ENCODE measurements at regions not wholly inside any gene's neighbourhood (a gene's known extent, or its start where the extent isn't known, plus 50 kb on each side); places are given as distances from the start of the nearest gene placed in this dataset.
"Not testable (repeated sequence)": the region's sequence is repeated elsewhere in the genome, so short reads cannot be mapped to it uniquely, and the experiment has no call there.

GRCh38 chr21:27885296-27885711 lies 918.4 kb upstream of the ADAMTS5 start:
- TF ChIP-seq CTCF (IDR thresholded peaks at IDR 0.05; ENCODE audit: low read depth, low read length, missing control alignments) = no peak
- no peak for DNase-seq (ENCODE audit: extremely low read depth, low read depth)
- no peak overlapping the region for H3K4me3 ChIP-seq (replicated peaks; ENCODE audit: low read depth, low read length)

DNA sequence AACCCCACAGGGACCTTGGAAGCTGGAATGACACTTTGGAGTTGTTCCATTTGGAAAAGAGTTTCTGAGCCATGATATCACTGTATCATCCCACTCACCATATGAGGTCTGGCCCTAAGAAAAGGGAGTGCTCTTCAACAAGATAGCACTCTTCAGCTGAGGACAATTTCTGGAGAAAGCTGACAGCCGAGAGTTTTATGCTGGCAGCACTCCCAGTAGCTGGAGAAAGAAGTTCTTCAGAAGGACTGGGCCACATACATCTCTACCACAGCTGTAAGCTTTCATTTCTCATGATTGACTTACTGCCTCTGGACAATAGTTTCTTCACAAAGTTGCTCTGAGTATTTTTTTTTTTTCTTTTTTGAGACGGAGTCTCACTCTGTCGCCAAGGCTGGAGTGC lies 914.4 kb upstream of the ADAMTS5 start:
- DNase-seq (ENCODE audit: extremely low read depth, low read depth); H3K4me3 ChIP-seq (replicated peaks; ENCODE audit: low read depth, low read length): not testable (repeated sequence)

DNA sequence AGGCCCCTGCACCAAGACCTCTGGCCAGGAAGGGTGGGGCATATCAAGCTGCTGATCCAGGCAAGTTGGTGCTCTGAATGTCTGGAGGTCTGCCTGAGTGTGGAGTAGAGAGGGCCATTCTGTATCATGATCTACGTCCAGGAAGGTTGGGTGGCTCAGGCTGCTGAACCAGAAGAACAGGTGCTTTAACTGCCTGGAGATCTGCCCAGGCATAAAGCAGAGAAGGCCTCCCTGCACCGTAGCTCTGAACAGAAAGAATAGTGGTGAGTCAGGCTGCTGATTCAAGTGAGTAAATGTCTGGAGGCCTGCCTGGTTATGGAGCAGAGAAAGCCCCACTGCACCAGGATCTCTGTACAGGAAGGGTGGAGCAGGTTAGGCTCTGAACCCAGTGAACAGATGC lies 905.5 kb upstream of the ADAMTS5 start:
- DNase-seq (ENCODE audit: extremely low read depth, low read depth); H3K4me3 ChIP-seq (replicated peaks; ENCODE audit: low read depth, low read length): not testable (repeated sequence)

DNA sequence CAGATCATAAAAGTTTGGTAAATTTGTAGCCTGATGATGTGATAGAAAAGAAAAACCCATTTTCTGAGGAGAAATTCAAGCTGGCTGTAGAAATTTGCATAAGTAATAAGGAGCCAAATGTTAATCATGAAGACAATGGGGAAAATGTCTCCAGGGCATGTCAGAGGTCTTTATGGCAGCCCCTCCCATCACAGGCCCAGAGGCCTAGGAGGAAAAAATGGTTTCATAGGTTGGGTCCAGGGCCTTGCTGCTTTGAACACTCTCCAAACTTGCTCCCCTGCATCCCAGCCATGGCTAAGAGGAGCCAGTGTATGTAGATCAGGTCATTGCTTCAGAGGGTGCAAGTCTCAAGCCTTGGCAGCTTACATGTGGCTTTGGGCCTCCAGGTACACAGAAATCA lies 903.9 kb upstream of the ADAMTS5 start:
- H3K4me3 ChIP-seq (replicated peaks; ENCODE audit: low read depth, low read length); DNase-seq (ENCODE audit: extremely low read depth, low read depth): not testable (repeated sequence)

DNA sequence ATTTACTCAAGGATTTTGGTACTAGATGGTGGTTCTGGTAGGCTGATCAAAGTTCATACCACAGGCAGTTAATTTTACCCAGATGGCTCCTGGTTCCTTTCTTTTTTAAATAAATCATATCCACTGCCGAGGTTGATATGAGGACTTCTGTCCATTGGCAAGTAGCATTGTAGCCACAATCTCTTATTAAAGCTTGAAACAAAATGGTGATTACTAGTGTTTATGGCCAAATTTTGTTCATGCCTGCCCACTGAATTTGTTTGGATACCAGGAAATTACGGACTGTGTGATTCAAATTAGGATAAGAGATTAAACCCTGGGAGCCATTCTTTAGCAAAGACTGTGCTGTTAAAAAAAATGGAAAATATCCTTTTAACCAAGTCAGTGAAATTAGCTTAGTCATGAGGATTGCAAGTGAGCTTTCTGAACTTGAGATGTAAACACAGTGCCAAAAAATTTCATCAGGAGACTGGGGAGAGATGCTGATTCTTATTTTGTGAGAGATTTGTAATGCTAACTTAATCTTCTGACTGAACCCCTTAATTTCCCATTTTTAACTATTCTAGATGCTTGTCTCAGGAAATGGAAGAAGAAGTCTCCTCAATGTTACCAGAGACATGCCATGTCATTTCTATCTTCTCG lies 893.5 kb upstream of the ADAMTS5 start:
- not testable (repeated sequence) for H3K4me3 ChIP-seq (replicated peaks; ENCODE audit: low read depth, low read length)

DNA sequence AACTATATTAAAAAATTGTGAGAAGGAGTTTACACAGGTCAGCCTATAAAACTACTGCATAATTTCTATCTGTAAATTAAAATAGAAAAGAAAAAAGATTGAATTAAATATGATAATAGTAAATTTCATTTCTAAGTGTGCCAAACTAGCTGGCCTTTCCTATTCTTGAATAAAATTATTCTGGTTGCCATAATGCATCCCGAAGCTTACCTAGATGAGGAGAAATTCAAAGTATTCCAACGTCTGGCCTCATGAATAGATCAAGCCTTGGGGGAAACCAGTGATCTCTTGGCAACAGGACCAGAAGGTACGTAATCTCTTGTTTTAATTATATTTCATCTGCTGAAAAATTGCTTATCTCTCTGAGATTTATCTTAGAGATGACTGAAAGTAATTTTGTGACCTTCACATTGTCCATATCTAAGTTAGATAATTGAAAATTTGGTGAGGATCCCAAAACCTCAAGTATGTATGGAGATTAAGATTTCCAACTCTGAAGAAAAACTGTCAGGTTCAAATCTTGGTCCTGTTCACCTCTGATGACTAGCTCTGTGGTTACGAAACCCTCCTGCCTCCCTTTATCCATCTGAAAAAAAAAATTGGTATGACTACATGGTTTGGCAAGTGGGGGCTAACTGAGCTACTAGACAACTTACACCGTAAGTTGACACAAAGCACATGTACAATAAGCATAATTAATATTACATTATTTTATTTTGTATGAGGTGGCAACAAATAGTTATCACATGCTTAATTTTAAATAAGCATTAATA lies 891.4 kb upstream of the ADAMTS5 start:
- H3K4me3 ChIP-seq (replicated peaks; ENCODE audit: low read depth, low read length); DNase-seq (ENCODE audit: extremely low read depth, low read depth): not testable (repeated sequence)

More for the DNA sequence above, 893.5 kb upstream of the ADAMTS5 start:
- not testable (repeated sequence) for DNase-seq (ENCODE audit: extremely low read depth, low read depth)

DNA sequence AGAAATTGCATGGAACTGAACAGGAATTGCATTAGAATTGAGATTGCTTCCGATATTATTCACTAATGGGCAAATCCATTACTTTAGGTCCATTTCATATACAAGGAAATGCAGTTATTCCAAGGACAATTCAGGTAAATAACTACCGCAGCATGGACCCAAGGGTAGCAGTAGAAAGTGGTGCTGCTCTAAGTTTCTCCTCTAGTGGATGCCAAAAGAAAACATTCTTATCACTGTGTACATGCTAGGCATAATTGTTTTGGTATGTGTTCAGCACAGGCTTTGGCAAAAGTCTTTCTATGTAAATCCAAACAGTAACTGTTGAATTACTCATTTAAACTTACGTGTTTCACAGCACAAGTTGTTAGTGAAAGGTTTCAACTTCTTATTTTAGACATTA lies 890.1 kb upstream of the ADAMTS5 start:
- H3K4me3 ChIP-seq (replicated peaks; ENCODE audit: low read depth, low read length); DNase-seq (ENCODE audit: extremely low read depth, low read depth): not testable (repeated sequence)

GRCh38 chr21:27841084-27841672 lies 874.3 kb upstream of the ADAMTS5 start:
- H3K4me3 ChIP-seq (replicated peaks; ENCODE audit: low read depth, low read length) = no peak overlapping the region
- no peak for TF ChIP-seq CTCF (IDR thresholded peaks at IDR 0.05; ENCODE audit: low read depth, low read length, missing control alignments)
- no peak for DNase-seq (ENCODE audit: extremely low read depth, low read depth)

DNA sequence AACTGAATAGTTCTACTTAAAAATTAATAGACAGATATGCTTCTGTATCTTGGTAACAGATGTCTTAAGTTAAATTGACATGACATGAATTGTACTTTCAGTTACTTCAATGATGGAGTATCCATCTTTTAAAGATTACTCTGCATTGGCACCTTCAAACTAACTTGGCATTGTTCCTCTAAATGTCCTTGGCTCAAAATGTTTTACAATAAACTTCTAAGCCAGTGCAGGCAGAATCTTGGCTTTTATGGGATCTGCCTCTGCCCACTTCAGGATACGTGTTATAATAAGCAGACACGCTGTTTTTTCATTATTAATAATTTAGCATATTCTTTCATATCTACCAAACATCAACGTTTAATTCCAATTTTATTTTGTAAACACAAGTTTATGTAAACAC lies 873.4 kb upstream of the ADAMTS5 start:
- no peak overlapping the region for H3K4me3 ChIP-seq (replicated peaks; ENCODE audit: low read depth, low read length)
- DNase-seq (ENCODE audit: extremely low read depth, low read depth) = no peak
- TF ChIP-seq CTCF (IDR thresholded peaks at IDR 0.05; ENCODE audit: low read depth, low read length, missing control alignments) = no peak

DNA sequence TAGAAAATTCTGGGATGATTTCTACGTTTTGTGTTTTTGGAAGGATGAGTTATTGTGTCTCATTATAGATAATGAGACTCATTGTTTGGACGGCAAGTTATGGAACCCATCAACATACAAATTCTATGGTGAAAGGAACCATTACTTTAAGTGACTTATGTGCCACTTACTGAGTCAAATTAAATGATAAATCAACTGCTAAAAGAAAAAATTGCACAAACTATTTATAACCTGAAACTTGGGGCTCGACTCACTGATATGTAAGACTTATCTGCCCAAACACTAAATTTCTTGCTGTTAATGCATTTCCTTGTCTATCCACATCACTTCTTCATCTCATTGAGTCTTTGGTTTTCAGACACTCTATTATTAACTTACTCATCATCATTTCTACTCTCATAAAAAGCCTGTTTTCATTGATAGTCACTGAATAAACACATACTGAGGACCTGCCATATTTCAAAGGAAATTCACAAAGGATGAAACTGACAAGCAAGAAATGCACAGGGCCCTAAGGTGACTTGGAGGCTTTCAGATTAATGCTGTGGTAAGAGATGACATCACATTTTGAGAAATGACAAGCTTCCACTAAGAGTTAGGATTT lies 872.7 kb upstream of the ADAMTS5 start:
- no peak overlapping the region for H3K4me3 ChIP-seq (replicated peaks; ENCODE audit: low read depth, low read length)
- DNase-seq (ENCODE audit: extremely low read depth, low read depth) = no peak
- no peak for TF ChIP-seq CTCF (IDR thresholded peaks at IDR 0.05; ENCODE audit: low read depth, low read length, missing control alignments)

Data from HFF-Myc (cell line).